ENCODE measurements at regions not wholly inside any gene's neighbourhood (a gene's known extent, or its start where the extent isn't known, plus 50 kb on each side); places are given as distances from the start of the nearest gene placed in this dataset.

DNA sequence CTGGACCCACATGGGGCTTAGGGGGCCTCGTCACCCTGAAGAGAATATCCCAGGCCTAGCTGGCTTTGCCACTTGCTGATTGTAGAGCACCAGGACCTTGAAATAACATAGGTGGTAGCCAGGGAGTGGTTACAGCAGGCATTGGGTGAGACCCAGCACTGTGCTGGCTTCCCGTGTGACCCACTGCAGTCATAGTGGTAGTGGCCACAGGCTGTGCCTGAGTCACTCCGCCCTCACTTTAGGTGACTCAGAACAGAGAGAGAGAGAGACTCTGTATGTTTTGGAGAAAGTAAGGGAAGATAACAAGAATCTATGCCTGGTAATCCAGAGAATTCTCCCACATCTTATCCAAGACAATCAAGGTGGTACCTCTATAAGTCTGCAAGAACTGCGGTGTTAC is 98.7 kb upstream of the LHX8 start:
- H2AK5ac ChIP-seq (ENCODE audit: insufficient read length, low read length), result no peak overlapping the region
- no peak overlapping the region for H2BK5ac ChIP-seq (ENCODE audit: insufficient read length, low read length)
- no peaks in the 10 kb centered on the region for H3K79me2 ChIP-seq (ENCODE audit: insufficient read depth, low read length)
- H4K5ac ChIP-seq (ENCODE audit: insufficient read length, low read depth, low read length), result no peak overlapping the region
- H3K14ac ChIP-seq (ENCODE audit: insufficient read depth, low read length), result no peak overlapping the region
- no peak overlapping the region for H3K4ac ChIP-seq (ENCODE audit: low read depth, low read length)
- peaks cover 31 to 32% of the 10 kb centered on the region in 2 experiments for H3K9me3 Mint-ChIP-seq
- no peak overlapping the region for H4K91ac ChIP-seq (ENCODE audit: insufficient read length, low read depth, low read length)
- no peak overlapping the region for H3K18ac ChIP-seq (ENCODE audit: insufficient read length, low read depth, low read length)
- no peaks in the 10 kb centered on the region for H4K20me1 ChIP-seq (ENCODE audit: control insufficient read depth, insufficient read depth, insufficient read length)
- no peak overlapping the region for H3K27ac Mint-ChIP-seq
- no peak overlapping the region for H3K56ac ChIP-seq (ENCODE audit: insufficient read length, low read depth, low read length)
- DNase-seq, result no peak
- H4K8ac ChIP-seq (replicated peaks; ENCODE audit: insufficient read length, low read depth, low read length), result no peak overlapping the region
- H2BK120ac ChIP-seq (ENCODE audit: low read depth, low read length, poor library complexity, severe bottlenecking), result no peak overlapping the region
- H3K9ac ChIP-seq (ENCODE audit: extremely low read depth, insufficient read length, low read length), result no peak overlapping the region
- no peaks in the 10 kb centered on the region for H3K23me2 ChIP-seq (ENCODE audit: insufficient read length, low read depth, low read length, poor library complexity, severe bottlenecking)
- H3K36me3 Mint-ChIP-seq (ENCODE audit: insufficient read depth in 1 of 3, low read depth in 3 of 3), result peaks cover 12 to 25% (median 20%) of the 10 kb centered on the region in 3 experiments
- no peaks in the 10 kb centered on the region for H3K27me3 Mint-ChIP-seq (ENCODE audit: low read depth)
- no CpG with 5 or more reads among the region's 4 CpGs for WGBS (ENCODE audit: extremely low coverage, insufficient read length, low lambda C conversion rate)
- H3K4me3 Mint-ChIP-seq, result no peak overlapping the region
- H3K4me1 Mint-ChIP-seq, result no peaks in the 10 kb centered on the region
- TF ChIP-seq, protein P1, sequence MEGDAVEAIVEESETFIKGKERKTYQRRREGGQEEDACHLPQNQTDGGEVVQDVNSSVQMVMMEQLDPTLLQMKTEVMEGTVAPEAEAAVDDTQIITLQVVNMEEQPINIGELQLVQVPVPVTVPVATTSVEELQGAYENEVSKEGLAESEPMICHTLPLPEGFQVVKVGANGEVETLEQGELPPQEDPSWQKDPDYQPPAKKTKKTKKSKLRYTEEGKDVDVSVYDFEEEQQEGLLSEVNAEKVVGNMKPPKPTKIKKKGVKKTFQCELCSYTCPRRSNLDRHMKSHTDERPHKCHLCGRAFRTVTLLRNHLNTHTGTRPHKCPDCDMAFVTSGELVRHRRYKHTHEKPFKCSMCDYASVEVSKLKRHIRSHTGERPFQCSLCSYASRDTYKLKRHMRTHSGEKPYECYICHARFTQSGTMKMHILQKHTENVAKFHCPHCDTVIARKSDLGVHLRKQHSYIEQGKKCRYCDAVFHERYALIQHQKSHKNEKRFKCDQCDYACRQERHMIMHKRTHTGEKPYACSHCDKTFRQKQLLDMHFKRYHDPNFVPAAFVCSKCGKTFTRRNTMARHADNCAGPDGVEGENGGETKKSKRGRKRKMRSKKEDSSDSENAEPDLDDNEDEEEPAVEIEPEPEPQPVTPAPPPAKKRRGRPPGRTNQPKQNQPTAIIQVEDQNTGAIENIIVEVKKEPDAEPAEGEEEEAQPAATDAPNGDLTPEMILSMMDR (conservative IDR thresholded peaks at IDR 0.05), result no peak
- no peaks in the 10 kb centered on the region for H3K79me1 ChIP-seq (ENCODE audit: insufficient read depth, low read depth, low read length, poor library complexity, severe bottlenecking)
- H2AFZ ChIP-seq (ENCODE audit: low read length), result no peak overlapping the region
- H3K27ac ChIP-seq (ENCODE audit: insufficient read length, low read depth, low read length), result no peak overlapping the region
- H3T11ph ChIP-seq (ENCODE audit: low read length), result no peak overlapping the region
- H2BK20ac ChIP-seq (ENCODE audit: low read depth, low read length, poor library complexity, severe bottlenecking), result no peak overlapping the region
- no peaks in the 10 kb centered on the region for H3K9me3 ChIP-seq (ENCODE audit: control insufficient read depth, low read depth, low read length)
- no peak overlapping the region for H3K4me2 ChIP-seq (ENCODE audit: insufficient read depth, insufficient read length, low read length)
- no peaks in the 10 kb centered on the region for H3K4me1 ChIP-seq (ENCODE audit: insufficient read depth, low read length)
- H3K23ac ChIP-seq (ENCODE audit: insufficient read length, low read depth, low read length), result no peak overlapping the region
- no peak overlapping the region for H2BK15ac ChIP-seq (ENCODE audit: low read depth, low read length)
- H2BK12ac ChIP-seq (ENCODE audit: insufficient read length, low read depth, low read length), result no peak overlapping the region
- no peaks in the 10 kb centered on the region for H3K27me3 ChIP-seq (ENCODE audit: insufficient read depth, low read length)

Data from H9 (cell line).